Body of pancreas (tissue), 4 donors: ENCODE measurements at regions not wholly inside any gene's neighbourhood (a gene's known extent, or its start where the extent isn't known, plus 50 kb on each side); places are given as distances from the start of the nearest gene placed in this dataset.

Experiments
- CTCF ChIP-seq, 7 experiments: fragments of 450-650 bp in 4 of 7; fragments of 200-600 bp in 3 of 7; sonication (generic) in 3 of 7; IDR thresholded peaks; one replicate each; pipeline ENCODE4 v1.5.1; 2016 to 2019; ENCODE audit warnings: antibody characterized with exemption in 7 of 7
- POLR2A ChIP-seq, 3 donors: fragments of 450-650 bp; IDR thresholded peaks; one replicate each; pipeline ENCODE4 v1.6.1; 2016; ENCODE audit warnings: antibody characterized with exemption in 3 of 3, mild to moderate bottlenecking in 2 of 3

GRCh38 chr3:1623896-1624295 lies 474.8 kb upstream of the CNTN4 start:
- TF ChIP-seq CTCF (IDR thresholded peaks at IDR 0.05) (no peak), POLR2A (IDR thresholded peaks at IDR 0.05) (no peak)
